ENCODE measurements at regions not wholly inside any gene's neighbourhood (a gene's known extent, or its start where the extent isn't known, plus 50 kb on each side); places are given as distances from the start of the nearest gene placed in this dataset.

DNA sequence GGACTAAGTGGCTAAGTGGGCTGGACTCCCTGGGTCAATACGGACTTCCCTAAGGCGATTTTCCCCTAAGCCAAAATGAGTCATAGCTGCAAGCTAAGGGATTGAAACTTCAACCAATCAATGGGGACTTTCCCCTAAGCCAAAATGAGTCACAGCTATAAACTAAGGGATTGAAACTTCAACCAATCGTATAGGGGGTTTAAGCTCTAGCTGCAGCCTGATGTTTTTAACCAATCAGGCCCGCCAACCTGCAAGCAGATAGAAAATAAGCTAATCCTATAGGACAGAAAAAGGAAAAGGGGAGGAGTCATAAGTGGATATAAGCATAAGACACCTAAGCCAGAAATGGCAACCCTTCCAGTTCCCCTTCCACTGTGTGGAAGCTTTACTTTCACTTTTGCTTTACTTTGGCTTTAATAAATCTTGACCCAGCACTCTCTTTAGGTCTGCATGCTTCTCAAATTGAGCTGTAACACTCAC lies 655.0 kb upstream of the HS3ST5 start:
- peaks cover 0 to 4% of the 10 kb centered on the region in 2 experiments for H3K9me3 ChIP-seq (ENCODE audit: control insufficient read depth in 2 of 2, low read length in 2 of 2)
- no peak for ATAC-seq (ENCODE audit: low read depth in 2 of 2)
- H3K4me1 Mint-ChIP-seq: no peaks in the 10 kb centered on the region
- H3K4me3 ChIP-seq (ENCODE audit: low read depth, low read length): no peak overlapping the region
- H3K27me3 ChIP-seq (ENCODE audit: control insufficient read depth, insufficient read depth, low read length): no peaks in the 10 kb centered on the region
- H3K27ac ChIP-seq (ENCODE audit: insufficient read depth, low read length, poor library complexity, severe bottlenecking): no peak overlapping the region
- peaks cover 0 to 12% (median 2%) of the 10 kb centered on the region in 7 donors for H3K9me3 Mint-ChIP-seq
- H3K36me3 ChIP-seq (ENCODE audit: control insufficient read depth, insufficient read depth, low read length): no peaks in the 10 kb centered on the region
- H3K27me3 Mint-ChIP-seq: no peaks in the 10 kb centered on the region
- no peaks in the 10 kb centered on the region for H3K36me3 Mint-ChIP-seq
- H3K4me1 ChIP-seq (ENCODE audit: control insufficient read depth, insufficient read depth, low read length, poor library complexity, severe bottlenecking): no peaks in the 10 kb centered on the region
- H3K27ac Mint-ChIP-seq: no peak overlapping the region
- no peak overlapping the region for H3K4me3 Mint-ChIP-seq
- no peak for DNase-seq

DNA sequence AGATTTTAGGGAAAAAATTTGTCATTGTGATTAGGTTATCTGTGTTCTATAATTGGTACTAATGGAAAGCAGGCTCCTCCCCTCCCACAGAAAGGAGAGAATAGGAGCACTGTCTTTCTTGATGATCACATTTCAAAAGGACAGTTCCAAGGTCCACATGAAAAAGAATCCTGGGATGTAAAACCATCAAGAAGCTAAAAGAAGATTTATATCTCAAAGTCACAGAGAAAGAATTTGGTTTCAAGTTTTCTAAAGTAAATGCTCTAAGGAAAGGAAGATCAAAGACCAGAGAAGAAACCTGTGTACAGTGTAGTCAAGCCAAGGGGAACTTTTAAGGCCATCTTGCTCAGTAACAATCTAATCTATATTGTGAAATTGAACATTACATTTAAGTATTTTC lies 652.7 kb upstream of the HS3ST5 start:
- ATAC-seq (ENCODE audit: low read depth in 2 of 2) (no peak), DNase-seq (no peak)
- Histone ChIP-seq H3K9me3 (ENCODE audit: control insufficient read depth in 2 of 2, low read length in 2 of 2) (peaks cover 0 to 4% of the 10 kb centered on the region in 2 experiments), H3K4me3 (ENCODE audit: low read depth, low read length) (no peak overlapping the region), H3K4me1 (ENCODE audit: control insufficient read depth, insufficient read depth, low read length, poor library complexity, severe bottlenecking) (no peaks in the 10 kb centered on the region), H3K27me3 (ENCODE audit: control insufficient read depth, insufficient read depth, low read length) (no peaks in the 10 kb centered on the region), H3K36me3 (ENCODE audit: control insufficient read depth, insufficient read depth, low read length) (no peaks in the 10 kb centered on the region), H3K27ac (ENCODE audit: insufficient read depth, low read length, poor library complexity, severe bottlenecking) (no peak overlapping the region)
- Mint-ChIP-seq H3K27me3 (no peaks in the 10 kb centered on the region), H3K4me3 (no peak overlapping the region), H3K4me1 (no peaks in the 10 kb centered on the region), H3K36me3 (no peaks in the 10 kb centered on the region), H3K27ac (no peak overlapping the region), H3K9me3 (peaks cover 0 to 7% (median 3%) of the 10 kb centered on the region in 7 donors)

DNA sequence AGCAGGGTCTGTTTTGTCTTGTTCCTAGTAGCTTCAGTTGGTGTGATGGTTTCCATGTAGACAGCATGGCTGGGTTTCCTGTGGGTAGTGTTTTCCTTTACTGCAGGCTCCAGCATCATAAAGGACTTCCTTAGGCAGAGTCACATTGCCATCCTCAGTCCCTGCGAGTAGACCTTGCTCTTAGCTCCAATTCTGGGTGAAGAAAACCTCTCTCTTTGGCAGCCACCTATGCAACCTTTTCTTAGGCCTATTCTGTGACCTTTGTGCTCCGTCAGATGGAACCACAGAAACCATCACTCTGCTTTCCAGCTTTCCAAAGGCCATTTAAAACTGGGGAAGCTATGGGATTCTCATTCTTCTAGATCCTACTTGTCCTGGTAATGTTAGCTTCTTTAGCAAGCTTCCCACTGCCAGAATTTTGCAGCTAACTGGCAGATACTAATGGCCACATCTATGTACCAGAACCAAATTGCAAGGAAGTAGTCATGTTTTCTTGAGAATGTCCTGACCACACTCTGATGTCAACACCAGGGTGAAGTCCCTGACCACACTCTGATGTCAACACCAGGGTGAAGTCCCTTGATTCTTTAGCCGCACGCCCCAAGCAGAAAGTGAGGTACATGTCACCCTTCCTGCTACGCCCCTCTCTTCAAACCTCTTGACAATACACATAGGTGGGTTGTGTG lies 646.6 kb upstream of the HS3ST5 start:
- Histone ChIP-seq H3K36me3 (ENCODE audit: control insufficient read depth, insufficient read depth, low read length) (no peaks in the 10 kb centered on the region), H3K4me3 (ENCODE audit: low read depth, low read length) (no peak overlapping the region), H3K27me3 (ENCODE audit: control insufficient read depth, insufficient read depth, low read length) (no peaks in the 10 kb centered on the region), H3K9me3 (ENCODE audit: control insufficient read depth in 2 of 2, low read length in 2 of 2) (no peaks in the 10 kb centered on the region), H3K4me1 (ENCODE audit: control insufficient read depth, insufficient read depth, low read length, poor library complexity, severe bottlenecking) (no peaks in the 10 kb centered on the region), H3K27ac (ENCODE audit: insufficient read depth, low read length, poor library complexity, severe bottlenecking) (no peak overlapping the region)
- ATAC-seq (ENCODE audit: low read depth in 2 of 2) (peak in 1 of 2 donors; percentile 52), DNase-seq (peak in 1 of 3 donors; percentile 42)
- no peaks in the 10 kb centered on the region for H3K27me3 Mint-ChIP-seq
- no peaks in the 10 kb centered on the region for H3K36me3 Mint-ChIP-seq
- no peaks in the 10 kb centered on the region for H3K4me1 Mint-ChIP-seq
- no peak overlapping the region for H3K27ac Mint-ChIP-seq
- H3K9me3 Mint-ChIP-seq: peaks cover 0 to 9% (median 1%) of the 10 kb centered on the region in 7 donors
- no peak overlapping the region for H3K4me3 Mint-ChIP-seq

DNA sequence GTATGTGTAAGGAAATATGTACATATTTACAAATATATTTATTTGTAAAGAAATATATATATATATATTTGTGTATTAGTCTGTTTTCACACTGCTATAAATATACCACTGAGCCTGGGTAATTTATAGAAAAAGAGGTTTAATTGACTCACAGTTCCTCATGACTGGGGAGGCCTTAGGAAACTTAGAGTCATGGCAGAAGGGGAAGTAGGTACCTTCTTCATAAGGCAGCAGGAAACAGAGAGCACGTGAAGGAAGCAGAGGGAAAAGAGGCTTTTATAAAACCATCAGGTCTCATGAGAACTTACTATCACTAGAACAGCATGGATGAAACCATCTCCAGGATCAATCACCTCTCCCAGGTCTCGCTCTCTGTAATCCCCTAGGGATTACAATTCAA lies 644.5 kb upstream of the HS3ST5 start:
- Histone ChIP-seq H3K27me3 (ENCODE audit: control insufficient read depth, insufficient read depth, low read length) (no peaks in the 10 kb centered on the region), H3K9me3 (ENCODE audit: control insufficient read depth in 2 of 2, low read length in 2 of 2) (no peaks in the 10 kb centered on the region), H3K27ac (ENCODE audit: insufficient read depth, low read length, poor library complexity, severe bottlenecking) (no peak overlapping the region), H3K4me1 (ENCODE audit: control insufficient read depth, insufficient read depth, low read length, poor library complexity, severe bottlenecking) (no peaks in the 10 kb centered on the region), H3K4me3 (ENCODE audit: low read depth, low read length) (no peak overlapping the region), H3K36me3 (ENCODE audit: control insufficient read depth, insufficient read depth, low read length) (no peaks in the 10 kb centered on the region)
- H3K9me3 Mint-ChIP-seq: peaks cover 0 to 13% (median 0%) of the 10 kb centered on the region in 7 donors
- no peak for DNase-seq
- no peak overlapping the region for H3K27ac Mint-ChIP-seq
- H3K27me3 Mint-ChIP-seq: no peaks in the 10 kb centered on the region
- H3K36me3 Mint-ChIP-seq: no peaks in the 10 kb centered on the region
- no peak for ATAC-seq (ENCODE audit: low read depth in 2 of 2)
- H3K4me3 Mint-ChIP-seq: no peak overlapping the region
- no peaks in the 10 kb centered on the region for H3K4me1 Mint-ChIP-seq

DNA sequence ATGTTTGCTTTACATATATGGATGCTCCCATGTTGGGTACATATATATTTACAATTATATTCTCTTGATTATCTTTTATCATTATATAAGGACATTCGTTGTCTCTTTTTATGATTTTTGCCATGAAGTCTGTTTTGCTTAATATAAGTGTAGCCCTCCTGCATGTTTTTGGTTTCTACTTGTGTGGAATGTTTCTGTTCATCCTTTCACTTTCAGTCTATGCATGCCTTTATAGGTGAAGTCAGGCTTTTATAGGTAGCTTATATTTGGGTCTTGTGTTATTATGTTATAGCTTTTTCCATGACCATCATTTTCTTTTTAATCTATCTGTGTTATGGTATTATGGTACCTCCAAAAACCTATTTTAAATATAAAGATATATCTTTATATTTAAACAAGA lies 612.5 kb upstream of the HS3ST5 start:
- no peak overlapping the region for H3K4me3 Mint-ChIP-seq
- Histone ChIP-seq H3K9me3 (ENCODE audit: control insufficient read depth in 2 of 2, low read length in 2 of 2) (peaks cover 0 to 3% of the 10 kb centered on the region in 2 experiments), H3K27me3 (ENCODE audit: control insufficient read depth, insufficient read depth, low read length) (no peaks in the 10 kb centered on the region), H3K36me3 (ENCODE audit: control insufficient read depth, insufficient read depth, low read length) (no peaks in the 10 kb centered on the region), H3K4me3 (ENCODE audit: low read depth, low read length) (no peak overlapping the region), H3K4me1 (ENCODE audit: control insufficient read depth, insufficient read depth, low read length, poor library complexity, severe bottlenecking) (no peaks in the 10 kb centered on the region), H3K27ac (ENCODE audit: insufficient read depth, low read length, poor library complexity, severe bottlenecking) (no peak overlapping the region)
- DNase-seq (no peak), ATAC-seq (ENCODE audit: low read depth in 2 of 2) (no peak)
- H3K27me3 Mint-ChIP-seq: no peaks in the 10 kb centered on the region
- H3K27ac Mint-ChIP-seq: no peak overlapping the region
- peaks cover 2 to 18% (median 8%) of the 10 kb centered on the region in 7 donors for H3K9me3 Mint-ChIP-seq
- no peaks in the 10 kb centered on the region for H3K36me3 Mint-ChIP-seq
- no peaks in the 10 kb centered on the region for H3K4me1 Mint-ChIP-seq

DNA sequence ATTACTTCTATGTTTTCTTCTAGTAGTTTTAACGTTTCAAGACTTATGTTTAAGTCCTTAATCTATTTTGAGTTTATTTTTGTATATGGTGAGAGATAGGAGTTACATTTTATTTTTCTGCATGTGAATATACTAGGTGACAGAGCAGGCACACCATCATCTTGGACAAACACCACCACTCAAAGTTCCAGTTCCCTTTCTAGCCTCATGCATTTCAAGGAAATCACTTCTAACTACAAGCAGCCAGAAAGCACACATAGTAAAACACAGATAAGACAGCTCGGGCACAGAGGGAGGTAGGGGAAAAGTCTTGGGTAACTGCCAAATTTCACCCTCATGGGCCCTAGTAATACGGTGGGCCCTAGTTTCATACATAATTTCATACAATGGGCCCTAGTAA lies 609.4 kb upstream of the HS3ST5 start:
- DNase-seq (no peak), ATAC-seq (ENCODE audit: low read depth in 2 of 2) (no peak)
- Histone ChIP-seq H3K4me1 (ENCODE audit: control insufficient read depth, insufficient read depth, low read length, poor library complexity, severe bottlenecking) (no peaks in the 10 kb centered on the region), H3K27me3 (ENCODE audit: control insufficient read depth, insufficient read depth, low read length) (no peaks in the 10 kb centered on the region), H3K4me3 (ENCODE audit: low read depth, low read length) (no peak overlapping the region), H3K36me3 (ENCODE audit: control insufficient read depth, insufficient read depth, low read length) (no peaks in the 10 kb centered on the region), H3K9me3 (ENCODE audit: control insufficient read depth in 2 of 2, low read length in 2 of 2) (no peaks in the 10 kb centered on the region), H3K27ac (ENCODE audit: insufficient read depth, low read length, poor library complexity, severe bottlenecking) (no peak overlapping the region)
- H3K4me1 Mint-ChIP-seq: no peaks in the 10 kb centered on the region
- H3K27ac Mint-ChIP-seq: no peak overlapping the region
- H3K27me3 Mint-ChIP-seq: no peaks in the 10 kb centered on the region
- no peaks in the 10 kb centered on the region for H3K36me3 Mint-ChIP-seq
- peaks cover 0 to 16% (median 7%) of the 10 kb centered on the region in 7 donors for H3K9me3 Mint-ChIP-seq
- H3K4me3 Mint-ChIP-seq: no peak overlapping the region

DNA sequence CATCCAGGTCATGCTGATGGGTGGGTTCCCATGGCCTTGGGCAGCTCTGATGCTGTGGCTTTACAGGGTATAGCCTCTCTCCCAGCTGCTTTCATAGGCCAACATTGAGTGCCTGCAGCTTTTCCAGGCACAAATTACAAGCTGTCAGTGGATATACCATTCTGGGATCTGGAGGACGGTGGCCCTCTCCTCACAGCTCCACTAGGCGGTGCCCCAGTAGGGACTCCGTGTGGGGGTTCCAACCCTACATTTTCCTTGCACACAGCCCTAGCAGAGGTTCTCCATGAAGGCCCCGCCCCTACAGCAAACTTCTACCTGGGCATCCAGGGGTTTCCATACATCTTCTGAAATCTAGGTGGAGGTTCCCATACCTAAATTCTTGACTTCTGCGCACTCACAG lies 602.6 kb upstream of the HS3ST5 start:
- DNase-seq (no peak), ATAC-seq (ENCODE audit: low read depth in 2 of 2) (no peak)
- H3K27me3 Mint-ChIP-seq: no peaks in the 10 kb centered on the region
- peaks cover 1 to 27% (median 10%) of the 10 kb centered on the region in 7 donors for H3K9me3 Mint-ChIP-seq
- H3K27ac ChIP-seq (ENCODE audit: insufficient read depth, low read length, poor library complexity, severe bottlenecking): no peak overlapping the region
- no peak overlapping the region for H3K27ac Mint-ChIP-seq
- H3K4me3 Mint-ChIP-seq: no peak overlapping the region
- peaks cover 0 to 5% of the 10 kb centered on the region in 2 experiments for H3K9me3 ChIP-seq (ENCODE audit: control insufficient read depth in 2 of 2, low read length in 2 of 2)
- no peak overlapping the region for H3K4me3 ChIP-seq (ENCODE audit: low read depth, low read length)
- no peaks in the 10 kb centered on the region for H3K27me3 ChIP-seq (ENCODE audit: control insufficient read depth, insufficient read depth, low read length)
- no peaks in the 10 kb centered on the region for H3K4me1 Mint-ChIP-seq
- H3K4me1 ChIP-seq (ENCODE audit: control insufficient read depth, insufficient read depth, low read length, poor library complexity, severe bottlenecking): no peaks in the 10 kb centered on the region
- H3K36me3 Mint-ChIP-seq: no peaks in the 10 kb centered on the region
- no peaks in the 10 kb centered on the region for H3K36me3 ChIP-seq (ENCODE audit: control insufficient read depth, insufficient read depth, low read length)

DNA sequence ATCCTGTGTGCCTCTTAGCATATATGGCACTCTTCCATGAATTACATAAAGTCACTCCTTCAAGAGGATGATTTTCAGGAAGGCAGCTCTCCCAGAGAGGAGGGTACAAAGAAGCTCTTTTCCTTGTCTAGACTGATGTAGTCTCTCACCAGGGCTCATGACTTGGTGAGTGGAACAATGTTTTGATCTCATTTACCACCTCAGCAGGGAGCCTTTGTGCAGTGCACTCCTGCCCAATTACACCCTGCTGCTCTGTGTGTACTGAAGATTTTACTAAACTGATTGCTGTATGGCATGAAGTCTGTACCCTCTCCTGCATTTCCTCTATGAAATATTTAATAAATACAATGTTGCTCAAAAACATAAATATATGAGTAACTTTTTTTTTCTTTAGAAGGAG lies 598.3 kb upstream of the HS3ST5 start:
- Mint-ChIP-seq H3K9me3 (peaks cover 2 to 21% (median 5%) of the 10 kb centered on the region in 7 donors), H3K27me3 (no peaks in the 10 kb centered on the region), H3K36me3 (no peaks in the 10 kb centered on the region), H3K27ac (no peak overlapping the region), H3K4me1 (no peaks in the 10 kb centered on the region), H3K4me3 (no peak overlapping the region)
- Histone ChIP-seq H3K9me3 (ENCODE audit: control insufficient read depth in 2 of 2, low read length in 2 of 2) (peaks cover 0 to 4% of the 10 kb centered on the region in 2 experiments), H3K27ac (ENCODE audit: insufficient read depth, low read length, poor library complexity, severe bottlenecking) (no peak overlapping the region), H3K4me1 (ENCODE audit: control insufficient read depth, insufficient read depth, low read length, poor library complexity, severe bottlenecking) (no peaks in the 10 kb centered on the region), H3K27me3 (ENCODE audit: control insufficient read depth, insufficient read depth, low read length) (no peaks in the 10 kb centered on the region), H3K4me3 (ENCODE audit: low read depth, low read length) (no peak overlapping the region), H3K36me3 (ENCODE audit: control insufficient read depth, insufficient read depth, low read length) (no peaks in the 10 kb centered on the region)
- ATAC-seq (ENCODE audit: low read depth in 2 of 2) (no peak), DNase-seq (no peak)

Data from CD4-positive, CD25-positive, alpha-beta regulatory T cell (primary cell).